Upper lobe of left lung (tissue), 4 donors: ENCODE measurements at regions not wholly inside any gene's neighbourhood (a gene's known extent, or its start where the extent isn't known, plus 50 kb on each side); places are given as distances from the start of the nearest gene placed in this dataset.

ENCODE experiments used
- EP300 ChIP-seq, 4 donors: sonication (generic); formaldehyde crosslinking; IDR thresholded peaks; one replicate each; pipeline ENCODE4 v1.5.1; 2017; ENCODE audit warnings: antibody characterized with exemption in 4 of 4, control low read depth in 2 of 4
- POLR2A ChIP-seq, 4 donors: fragments of 450-650 bp; IDR thresholded peaks; one replicate each; pipeline ENCODE4 v1.5.1; 2016 to 2017; ENCODE audit warnings: antibody characterized with exemption in 4 of 4, mild to moderate bottlenecking in 2 of 4
- TF ChIP-seq, protein P1 (sequence below), 6 experiments: fragments of 450-650 bp in 4 of 6; fragments of 200-600 bp in 2 of 6; sonication (generic) in 2 of 6; IDR thresholded peaks; one replicate each; pipeline ENCODE4 v1.5.1; 2016 to 2019; ENCODE audit warnings: antibody characterized with exemption in 6 of 6

DNA sequence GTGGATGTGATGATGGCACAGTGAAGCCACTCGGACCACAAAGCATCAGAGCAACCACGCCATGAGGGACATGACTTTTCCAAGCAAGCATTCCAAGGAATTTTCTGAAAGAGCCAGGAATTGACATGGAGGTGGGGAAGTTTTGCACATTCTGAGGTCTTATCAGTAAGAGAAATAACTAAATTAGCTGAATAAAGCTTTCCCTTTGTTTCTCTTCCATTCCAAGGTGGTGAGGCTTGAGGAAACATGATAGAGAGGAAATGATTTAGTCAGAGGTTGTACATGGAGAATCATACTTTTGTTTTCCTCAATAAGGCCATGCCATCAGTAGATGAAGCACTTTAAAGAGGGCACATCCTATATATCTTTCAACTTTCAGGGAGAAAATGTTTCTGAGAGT, 115.7 kb upstream of the MMADHC start:
- TF ChIP-seq EP300 (IDR thresholded peaks at IDR 0.05) = no peak
- TF ChIP-seq, protein P1, sequence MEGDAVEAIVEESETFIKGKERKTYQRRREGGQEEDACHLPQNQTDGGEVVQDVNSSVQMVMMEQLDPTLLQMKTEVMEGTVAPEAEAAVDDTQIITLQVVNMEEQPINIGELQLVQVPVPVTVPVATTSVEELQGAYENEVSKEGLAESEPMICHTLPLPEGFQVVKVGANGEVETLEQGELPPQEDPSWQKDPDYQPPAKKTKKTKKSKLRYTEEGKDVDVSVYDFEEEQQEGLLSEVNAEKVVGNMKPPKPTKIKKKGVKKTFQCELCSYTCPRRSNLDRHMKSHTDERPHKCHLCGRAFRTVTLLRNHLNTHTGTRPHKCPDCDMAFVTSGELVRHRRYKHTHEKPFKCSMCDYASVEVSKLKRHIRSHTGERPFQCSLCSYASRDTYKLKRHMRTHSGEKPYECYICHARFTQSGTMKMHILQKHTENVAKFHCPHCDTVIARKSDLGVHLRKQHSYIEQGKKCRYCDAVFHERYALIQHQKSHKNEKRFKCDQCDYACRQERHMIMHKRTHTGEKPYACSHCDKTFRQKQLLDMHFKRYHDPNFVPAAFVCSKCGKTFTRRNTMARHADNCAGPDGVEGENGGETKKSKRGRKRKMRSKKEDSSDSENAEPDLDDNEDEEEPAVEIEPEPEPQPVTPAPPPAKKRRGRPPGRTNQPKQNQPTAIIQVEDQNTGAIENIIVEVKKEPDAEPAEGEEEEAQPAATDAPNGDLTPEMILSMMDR (IDR thresholded peaks at IDR 0.05) = no peak
- no peak for TF ChIP-seq POLR2A (IDR thresholded peaks at IDR 0.05)
